H9 (cell line): ENCODE measurements at regions not wholly inside any gene's neighbourhood (a gene's known extent, or its start where the extent isn't known, plus 50 kb on each side); places are given as distances from the start of the nearest gene placed in this dataset.

Experiments used
- DNase-seq: peaks from one replicate; pipeline ENCODE4 v3.0.0-alpha.2; 2017
- H2AFZ ChIP-seq: one replicate; pipeline ENCODE4 v1.6.1; 2013; ENCODE audit warnings: mild to moderate bottlenecking, low read length, control low read depth, moderate library complexity
- H2AK5ac ChIP-seq: 2 replicates; pipeline ENCODE4 v1.6.1; 2013; ENCODE audit warnings: low read length, control low read depth, mixed read lengths; ENCODE audit not compliant: insufficient read length
- H2BK120ac ChIP-seq: one replicate; pipeline ENCODE4 v1.6.1; 2013; ENCODE audit warnings: low read depth, mild to moderate bottlenecking, low read length, control low read depth, inconsistent platforms; ENCODE audit not compliant: poor library complexity, severe bottlenecking
- H2BK12ac ChIP-seq: 2 replicates; pipeline ENCODE4 v1.6.1; 2013; ENCODE audit warnings: low read length, control low read depth, mixed read lengths, low read depth; ENCODE audit not compliant: insufficient read length
- H2BK15ac ChIP-seq: 2 replicates; pipeline ENCODE4 v1.6.1; 2013; ENCODE audit warnings: low read depth, low read length, control low read depth
- H2BK20ac ChIP-seq: one replicate; pipeline ENCODE4 v1.6.1; 2013; ENCODE audit warnings: low read depth, mild to moderate bottlenecking, low read length, control low read depth, inconsistent platforms; ENCODE audit not compliant: poor library complexity, severe bottlenecking
- H2BK5ac ChIP-seq: 2 replicates; pipeline ENCODE4 v1.6.1; 2013; ENCODE audit warnings: low read length, control low read depth, mixed read lengths; ENCODE audit not compliant: insufficient read length
- H3K14ac ChIP-seq: 2 replicates; pipeline ENCODE4 v1.6.1; 2013; ENCODE audit warnings: low read length, control low read depth; ENCODE audit not compliant: insufficient read depth
- H3K18ac ChIP-seq: 2 replicates; pipeline ENCODE4 v1.6.1; 2013; ENCODE audit warnings: low read depth, mild to moderate bottlenecking, mixed read lengths, low read length, control low read depth; ENCODE audit not compliant: insufficient read length
- H3K23ac ChIP-seq: 2 replicates; pipeline ENCODE4 v1.6.1; 2013; ENCODE audit warnings: low read length, control low read depth, mixed read lengths, low read depth; ENCODE audit not compliant: insufficient read length
- H3K23me2 ChIP-seq: 2 replicates; pipeline ENCODE4 v1.6.1; 2013; ENCODE audit warnings: low read depth, mild to moderate bottlenecking, mixed read lengths, low read length, control low read depth; ENCODE audit not compliant: insufficient read length, poor library complexity, severe bottlenecking
- H3K27ac ChIP-seq: 2 replicates; pipeline ENCODE4 v1.5.1; 2013; ENCODE audit warnings: low read length, control low read depth, mixed read lengths, low read depth; ENCODE audit not compliant: insufficient read length
- H3K27me3 ChIP-seq: 2 replicates; pipeline ENCODE4 v1.6.1; 2013; ENCODE audit warnings: low read length, control low read depth, inconsistent platforms; ENCODE audit not compliant: insufficient read depth
- H3K4ac ChIP-seq: 2 replicates; pipeline ENCODE4 v1.6.1; 2013; ENCODE audit warnings: low read depth, mild to moderate bottlenecking, control low read depth, inconsistent platforms, low read length, moderate library complexity
- H3K4me1 ChIP-seq: 2 replicates; pipeline ENCODE4 v1.6.1; 2013; ENCODE audit warnings: low read length, control low read depth, inconsistent platforms; ENCODE audit not compliant: insufficient read depth
- H3K4me2 ChIP-seq: 2 replicates; pipeline ENCODE4 v1.6.1; 2013; ENCODE audit warnings: low read length, control low read depth, mixed read lengths; ENCODE audit not compliant: insufficient read length, insufficient read depth
- H3K56ac ChIP-seq: 2 replicates; pipeline ENCODE4 v1.6.1; 2013; ENCODE audit warnings: low read depth, mild to moderate bottlenecking, mixed read lengths, low read length, control low read depth; ENCODE audit not compliant: insufficient read length
- H3K79me1 ChIP-seq: 2 replicates; pipeline ENCODE4 v1.6.1; 2013; ENCODE audit warnings: low read depth, mild to moderate bottlenecking, moderate library complexity, low read length, control low read depth, inconsistent platforms; ENCODE audit not compliant: insufficient read depth, poor library complexity, severe bottlenecking
- H3K79me2 ChIP-seq: 2 replicates; pipeline ENCODE4 v1.6.1; 2013; ENCODE audit warnings: low read length, control low read depth, inconsistent platforms; ENCODE audit not compliant: insufficient read depth
- H3K9ac ChIP-seq: 2 replicates; pipeline ENCODE4 v1.6.1; 2013; ENCODE audit warnings: low read length, control low read depth, mixed read lengths; ENCODE audit not compliant: insufficient read length; ENCODE audit errors: extremely low read depth
- H3K9me3 ChIP-seq: one replicate; pipeline ENCODE4 v1.6.1; 2013; ENCODE audit warnings: low read depth, low read length, inconsistent platforms; ENCODE audit not compliant: control insufficient read depth
- H3T11ph ChIP-seq: one replicate; pipeline ENCODE4 v1.6.1; 2013; ENCODE audit warnings: mild to moderate bottlenecking, low read length, control low read depth, inconsistent platforms
- H4K20me1 ChIP-seq: one replicate; pipeline ENCODE4 v1.6.1; 2013; ENCODE audit not compliant: control insufficient read depth, insufficient read length, insufficient read depth
- H4K5ac ChIP-seq: 2 replicates; pipeline ENCODE4 v1.6.1; 2013; ENCODE audit warnings: low read depth, mild to moderate bottlenecking, mixed read lengths, low read length, control low read depth; ENCODE audit not compliant: insufficient read length
- H4K8ac ChIP-seq: replicated peaks from 2 replicates; pipeline ENCODE4 v1.6.1; 2013; ENCODE audit warnings: low read length, control low read depth, mixed read lengths, low read depth; ENCODE audit not compliant: insufficient read length
- H4K91ac ChIP-seq: 2 replicates; pipeline ENCODE4 v1.6.1; 2013; ENCODE audit warnings: low read depth, mild to moderate bottlenecking, moderate library complexity, mixed read lengths, low read length, control low read depth; ENCODE audit not compliant: insufficient read length
- H3K27ac Mint-ChIP-seq, 3 experiments: 2 replicates in 2 of 3; 3 replicates in 1 of 3; pipeline ENCODE4 v1.8.0; 2020 to 2021; ENCODE audit warnings: mixed read lengths in 3 of 3, mild to moderate bottlenecking in 1 of 3, moderate library complexity in 1 of 3
- H3K27me3 Mint-ChIP-seq: 2 replicates; pipeline ENCODE4 v1.8.0; 2021; ENCODE audit warnings: low read depth, mild to moderate bottlenecking, moderate library complexity, mixed read lengths
- H3K36me3 Mint-ChIP-seq, 3 experiments: 2 replicates in 2 of 3; 3 replicates in 1 of 3; pipeline ENCODE4 v1.8.0; 2020 to 2021; ENCODE audit warnings: low read depth in 3 of 3, mixed read lengths in 3 of 3; ENCODE audit not compliant: insufficient read depth in 1 of 3
- H3K4me1 Mint-ChIP-seq, 2 experiments: 2 replicates each; pipeline ENCODE4 v1.8.0; 2020; ENCODE audit warnings: mixed read lengths in 2 of 2
- H3K4me3 Mint-ChIP-seq, 2 experiments: 2 replicates in 1 of 2; 3 replicates in 1 of 2; pipeline ENCODE4 v1.8.0; 2020 to 2021; ENCODE audit warnings: mild to moderate bottlenecking in 2 of 2, mixed read lengths in 2 of 2, moderate library complexity in 1 of 2
- H3K9me3 Mint-ChIP-seq, 2 experiments: 2 replicates in 1 of 2; 3 replicates in 1 of 2; pipeline ENCODE4 v1.8.0; 2020; ENCODE audit warnings: mild to moderate bottlenecking in 2 of 2, mixed read lengths in 2 of 2, moderate library complexity in 1 of 2
- WGBS: extraction: QIAGEN DNeasy Blood & Tissue Kit; methylation state at CpG from one replicate; pipeline ENCODE4 v1.1.7; 2013; ENCODE audit warnings: missing lambda C conversion rate, low lambda C conversion rate, mixed read lengths; ENCODE audit not compliant: insufficient read length; ENCODE audit errors: extremely low coverage; 5-methylcytosine and 5-hydroxymethylcytosine counted together
- TF ChIP-seq, protein P1 (sequence below): fragments of 200-600 bp; sonication (generic); conservative IDR thresholded peaks from 3 replicates; pipeline ENCODE4 v1.8.0; 2021; ENCODE audit warnings: antibody characterized with exemption, mild to moderate bottlenecking

DNA sequence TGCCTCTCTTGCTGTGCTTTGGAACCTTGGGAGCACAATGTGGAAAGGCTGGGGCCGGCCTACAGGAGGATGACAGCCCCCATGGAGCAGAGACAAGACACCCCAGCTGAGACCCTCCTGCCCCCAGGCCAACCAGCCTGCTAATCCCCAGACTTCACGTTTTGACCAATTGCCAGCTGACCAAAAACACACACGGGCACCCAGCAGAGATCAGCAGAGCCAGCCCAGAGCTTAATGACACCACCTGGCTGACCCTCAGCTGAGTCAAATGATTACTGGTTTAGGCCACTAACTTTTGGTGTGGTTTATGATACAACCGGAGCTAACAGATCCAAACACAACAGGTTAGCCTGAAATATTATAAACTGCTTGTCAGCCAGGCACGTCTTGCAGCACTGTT is 111.2 kb upstream of the KIF5B start:
- Histone ChIP-seq H3K9me3 (no peaks in the 10 kb centered on the region), H3K56ac (no peak overlapping the region), H2BK120ac (no peak overlapping the region), H3K79me2 (no peaks in the 10 kb centered on the region), H4K20me1 (no peaks in the 10 kb centered on the region), H2AK5ac (no peak overlapping the region), H4K8ac (no peak overlapping the region), H3K79me1 (no peaks in the 10 kb centered on the region), H3K18ac (no peak overlapping the region), H2BK20ac (no peak overlapping the region), H2BK15ac (no peak overlapping the region), H3T11ph (no peak overlapping the region), H2BK12ac (no peak overlapping the region), H3K9ac (no peak overlapping the region), H3K23ac (no peak overlapping the region), H3K4me2 (no peak overlapping the region), H3K14ac (no peak overlapping the region), H4K91ac (no peak overlapping the region), H3K27me3 (no peaks in the 10 kb centered on the region), H3K23me2 (no peaks in the 10 kb centered on the region), H3K27ac (no peak overlapping the region), H3K4ac (no peak overlapping the region), H3K4me1 (no peaks in the 10 kb centered on the region), H2BK5ac (no peak overlapping the region), H4K5ac (no peak overlapping the region), H2AFZ (no peak overlapping the region)
- Mint-ChIP-seq H3K4me3 (no peak overlapping the region), H3K9me3 (no peaks in the 10 kb centered on the region), H3K27me3 (no peaks in the 10 kb centered on the region; the same call in none of the 2 replicates), H3K4me1 (peaks cover 4 to 6% of the 10 kb centered on the region in 2 experiments; a peak in 1 of 4 replicates), H3K27ac (peak overlapping the region in 1 of 3 experiments; percentile 42; a peak in 1 of 7 replicates), H3K36me3 (no peaks in the 10 kb centered on the region)
- no CpG with 5 or more reads among the region's 5 CpGs for WGBS
- TF ChIP-seq, protein P1, sequence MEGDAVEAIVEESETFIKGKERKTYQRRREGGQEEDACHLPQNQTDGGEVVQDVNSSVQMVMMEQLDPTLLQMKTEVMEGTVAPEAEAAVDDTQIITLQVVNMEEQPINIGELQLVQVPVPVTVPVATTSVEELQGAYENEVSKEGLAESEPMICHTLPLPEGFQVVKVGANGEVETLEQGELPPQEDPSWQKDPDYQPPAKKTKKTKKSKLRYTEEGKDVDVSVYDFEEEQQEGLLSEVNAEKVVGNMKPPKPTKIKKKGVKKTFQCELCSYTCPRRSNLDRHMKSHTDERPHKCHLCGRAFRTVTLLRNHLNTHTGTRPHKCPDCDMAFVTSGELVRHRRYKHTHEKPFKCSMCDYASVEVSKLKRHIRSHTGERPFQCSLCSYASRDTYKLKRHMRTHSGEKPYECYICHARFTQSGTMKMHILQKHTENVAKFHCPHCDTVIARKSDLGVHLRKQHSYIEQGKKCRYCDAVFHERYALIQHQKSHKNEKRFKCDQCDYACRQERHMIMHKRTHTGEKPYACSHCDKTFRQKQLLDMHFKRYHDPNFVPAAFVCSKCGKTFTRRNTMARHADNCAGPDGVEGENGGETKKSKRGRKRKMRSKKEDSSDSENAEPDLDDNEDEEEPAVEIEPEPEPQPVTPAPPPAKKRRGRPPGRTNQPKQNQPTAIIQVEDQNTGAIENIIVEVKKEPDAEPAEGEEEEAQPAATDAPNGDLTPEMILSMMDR: no peak
- DNase-seq: no peak
